Neural progenitor cell (in vitro differentiated cells): ENCODE measurements at regions not wholly inside any gene's neighbourhood (a gene's known extent, or its start where the extent isn't known, plus 50 kb on each side); places are given as distances from the start of the nearest gene placed in this dataset.
"Not testable (repeated sequence)": the region's sequence is repeated elsewhere in the genome, so short reads cannot be mapped to it uniquely, and the experiment has no call there.

ENCODE experiments used
- DNase-seq: peaks from one replicate; pipeline ENCODE4 v3.0.0-alpha.2; 2016; ENCODE audit warnings: low spot score
- H2AFZ ChIP-seq: fragments of 200-600 bp; sonication (generic); replicated peaks from 2 replicates; pipeline ENCODE4 v1.6.1; 2016; ENCODE audit warnings: antibody characterized with exemption
- H3F3A ChIP-seq: fragments of 200-600 bp; sonication (generic); 2 replicates; pipeline ENCODE4 v1.6.1; 2016; ENCODE audit warnings: antibody characterized with exemption, low read depth
- H3K27ac ChIP-seq: fragments of 200-600 bp; sonication (generic); 2 replicates; pipeline ENCODE4 v1.5.1; 2016; ENCODE audit warnings: mild to moderate bottlenecking
- H3K27me3 ChIP-seq: fragments of 200-600 bp; sonication (generic); 2 replicates; pipeline ENCODE4 v1.6.1; 2016; ENCODE audit warnings: mild to moderate bottlenecking, moderate library complexity
- H3K36me3 ChIP-seq: fragments of 200-600 bp; sonication (generic); 2 replicates; pipeline ENCODE4 v1.5.1; 2016
- H3K4me1 ChIP-seq: fragments of 200-600 bp; sonication (generic); 2 replicates; pipeline ENCODE4 v1.6.1; 2016; ENCODE audit warnings: mixed run types
- H3K4me2 ChIP-seq: fragments of 200-600 bp; sonication (generic); 2 replicates; pipeline ENCODE4 v1.6.1; 2016
- H3K4me3 ChIP-seq: fragments of 200-600 bp; sonication (generic); 2 replicates; pipeline ENCODE4 v1.5.1; 2016
- H3K79me2 ChIP-seq: fragments of 200-600 bp; sonication (generic); 2 replicates; pipeline ENCODE4 v1.6.1; 2016; ENCODE audit warnings: low read depth
- H3K9ac ChIP-seq: fragments of 200-600 bp; sonication (generic); 2 replicates; pipeline ENCODE4 v1.6.1; 2016
- H3K9me3 ChIP-seq: fragments of 200-600 bp; sonication (generic); 2 replicates; pipeline ENCODE4 v1.5.1; 2016; ENCODE audit warnings: low read depth
- H4K20me1 ChIP-seq: fragments of 200-600 bp; sonication (generic); 2 replicates; pipeline ENCODE4 v1.6.1; 2016; ENCODE audit warnings: low read depth
- H3K27ac Mint-ChIP-seq: 3 replicates; pipeline ENCODE4 v1.8.0; 2021; ENCODE audit warnings: mixed read lengths
- H3K27me3 Mint-ChIP-seq: 2 replicates; pipeline ENCODE4 v1.8.0; 2022; ENCODE audit warnings: low read depth, mild to moderate bottlenecking, inconsistent platforms, moderate library complexity, mixed read lengths; ENCODE audit not compliant: insufficient read depth
- H3K36me3 Mint-ChIP-seq: 3 replicates; pipeline ENCODE4 v1.8.0; 2021; ENCODE audit warnings: mixed read lengths
- H3K4me1 Mint-ChIP-seq: 3 replicates; pipeline ENCODE4 v1.8.0; 2021; ENCODE audit warnings: mixed read lengths
- H3K4me3 Mint-ChIP-seq: 3 replicates; pipeline ENCODE4 v1.8.0; 2021; ENCODE audit warnings: mild to moderate bottlenecking, moderate library complexity, mixed read lengths
- H3K9me3 Mint-ChIP-seq: 3 replicates; pipeline ENCODE4 v1.8.0; 2020; ENCODE audit warnings: mixed read lengths
- EZH2 ChIP-seq: fragments of 200-600 bp; sonication (generic); IDR thresholded peaks from 2 replicates; pipeline ENCODE4 v1.6.1; 2017; ENCODE audit warnings: antibody characterized with exemption, mild to moderate bottlenecking, moderate library complexity
- EZH2phosphoT487 ChIP-seq: fragments of 200-600 bp; sonication (generic); IDR thresholded peaks from 2 replicates; pipeline ENCODE4 v1.6.1; 2017; ENCODE audit warnings: antibody characterized with exemption
- TF ChIP-seq, protein P1 (sequence below): fragments of 200-600 bp; sonication (generic); IDR thresholded peaks from 2 replicates; pipeline ENCODE4 v1.5.1; 2017; ENCODE audit warnings: antibody characterized with exemption, mild to moderate bottlenecking

DNA sequence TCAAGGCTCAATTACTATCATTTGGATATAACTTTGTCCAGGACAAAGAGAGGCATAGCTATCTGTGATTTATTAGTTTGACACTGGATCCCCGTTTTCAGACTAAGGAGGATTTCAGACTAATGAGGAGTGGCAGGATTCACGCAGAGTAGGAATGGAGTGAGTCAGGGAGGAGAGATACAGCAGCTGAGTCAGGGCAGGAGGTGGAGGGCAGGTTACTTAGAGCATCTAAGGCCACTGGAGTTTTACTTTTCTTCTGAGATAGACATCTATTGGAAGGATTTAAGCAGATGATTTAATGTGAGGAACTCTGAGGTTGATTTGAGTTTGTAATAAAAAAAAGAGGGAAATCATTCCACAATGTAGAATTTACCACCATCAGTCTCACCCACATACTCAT lies 110.6 kb downstream of the RPIA start:
- not testable (repeated sequence) for H3K79me2 ChIP-seq, H3K36me3 Mint-ChIP-seq, H2AFZ ChIP-seq, H3K36me3 ChIP-seq, H3K4me1 Mint-ChIP-seq, H3K27me3 ChIP-seq, H3K27ac Mint-ChIP-seq, H3K9me3 Mint-ChIP-seq, H3K27ac ChIP-seq, H3K4me3 ChIP-seq, H3K27me3 Mint-ChIP-seq, H3K4me2 ChIP-seq, H3K9me3 ChIP-seq, H3F3A ChIP-seq, H3K9ac ChIP-seq, H3K4me1 ChIP-seq, H3K4me3 Mint-ChIP-seq, H4K20me1 ChIP-seq, DNase-seq

DNA sequence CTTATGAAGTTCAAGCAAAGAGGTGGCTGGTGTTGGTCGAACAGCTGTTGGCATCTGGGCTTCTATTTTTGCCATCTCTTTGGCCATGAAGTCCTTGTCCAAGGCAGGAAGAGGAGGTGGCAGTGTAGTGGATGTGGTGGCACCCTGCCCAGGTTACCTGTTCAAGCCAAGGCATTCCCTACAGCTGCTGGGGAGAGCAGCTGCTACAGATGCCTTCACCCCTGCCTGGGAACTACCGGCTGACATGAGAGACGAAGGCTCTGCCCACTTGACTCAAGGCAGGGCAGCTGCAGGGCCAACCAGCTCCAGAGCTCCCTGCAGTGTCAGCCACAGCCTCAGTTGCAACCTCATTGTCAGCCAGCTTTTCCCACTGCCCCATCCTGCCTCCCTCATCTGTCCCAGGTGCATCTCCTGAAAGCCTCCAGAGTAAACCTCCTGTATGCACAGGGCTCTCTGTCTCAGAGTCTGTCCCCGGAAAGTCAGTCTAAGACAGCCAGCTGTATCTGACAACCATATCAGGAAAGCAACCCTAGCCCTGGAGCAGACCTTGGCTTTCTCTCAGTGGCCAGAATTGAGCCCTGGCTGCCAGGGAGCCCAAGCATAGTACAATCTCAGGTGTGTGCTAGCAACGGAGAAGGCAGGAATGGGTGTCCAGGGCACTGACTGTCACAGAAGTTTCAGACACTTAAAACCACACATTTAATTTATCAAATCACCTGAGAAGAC lies 115.9 kb downstream of the RPIA start:
- H3K4me1 Mint-ChIP-seq: peaks cover 4% of the 10 kb centered on the region
- Histone ChIP-seq H3K4me1 (no peaks in the 10 kb centered on the region), H2AFZ (no peak overlapping the region), H3K4me2 (no peak overlapping the region), H3K4me3 (no peak overlapping the region), H3K9ac (no peak overlapping the region), H3K9me3 (peaks cover 6% of the 10 kb centered on the region), H3K79me2 (no peaks in the 10 kb centered on the region), H3F3A (no peaks in the 10 kb centered on the region), H4K20me1 (no peaks in the 10 kb centered on the region), H3K27ac (no peak overlapping the region), H3K27me3 (no peaks in the 10 kb centered on the region), H3K36me3 (no peaks in the 10 kb centered on the region)
- no peak overlapping the region for H3K4me3 Mint-ChIP-seq
- no peak for DNase-seq
- peaks cover 2% of the 10 kb centered on the region for H3K27me3 Mint-ChIP-seq
- TF ChIP-seq EZH2 (no peak), EZH2phosphoT487 (no peak)
- TF ChIP-seq, protein P1, sequence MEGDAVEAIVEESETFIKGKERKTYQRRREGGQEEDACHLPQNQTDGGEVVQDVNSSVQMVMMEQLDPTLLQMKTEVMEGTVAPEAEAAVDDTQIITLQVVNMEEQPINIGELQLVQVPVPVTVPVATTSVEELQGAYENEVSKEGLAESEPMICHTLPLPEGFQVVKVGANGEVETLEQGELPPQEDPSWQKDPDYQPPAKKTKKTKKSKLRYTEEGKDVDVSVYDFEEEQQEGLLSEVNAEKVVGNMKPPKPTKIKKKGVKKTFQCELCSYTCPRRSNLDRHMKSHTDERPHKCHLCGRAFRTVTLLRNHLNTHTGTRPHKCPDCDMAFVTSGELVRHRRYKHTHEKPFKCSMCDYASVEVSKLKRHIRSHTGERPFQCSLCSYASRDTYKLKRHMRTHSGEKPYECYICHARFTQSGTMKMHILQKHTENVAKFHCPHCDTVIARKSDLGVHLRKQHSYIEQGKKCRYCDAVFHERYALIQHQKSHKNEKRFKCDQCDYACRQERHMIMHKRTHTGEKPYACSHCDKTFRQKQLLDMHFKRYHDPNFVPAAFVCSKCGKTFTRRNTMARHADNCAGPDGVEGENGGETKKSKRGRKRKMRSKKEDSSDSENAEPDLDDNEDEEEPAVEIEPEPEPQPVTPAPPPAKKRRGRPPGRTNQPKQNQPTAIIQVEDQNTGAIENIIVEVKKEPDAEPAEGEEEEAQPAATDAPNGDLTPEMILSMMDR: no peak
- peaks cover 6% of the 10 kb centered on the region for H3K9me3 Mint-ChIP-seq
- no peaks in the 10 kb centered on the region for H3K36me3 Mint-ChIP-seq
- H3K27ac Mint-ChIP-seq: no peak overlapping the region

DNA sequence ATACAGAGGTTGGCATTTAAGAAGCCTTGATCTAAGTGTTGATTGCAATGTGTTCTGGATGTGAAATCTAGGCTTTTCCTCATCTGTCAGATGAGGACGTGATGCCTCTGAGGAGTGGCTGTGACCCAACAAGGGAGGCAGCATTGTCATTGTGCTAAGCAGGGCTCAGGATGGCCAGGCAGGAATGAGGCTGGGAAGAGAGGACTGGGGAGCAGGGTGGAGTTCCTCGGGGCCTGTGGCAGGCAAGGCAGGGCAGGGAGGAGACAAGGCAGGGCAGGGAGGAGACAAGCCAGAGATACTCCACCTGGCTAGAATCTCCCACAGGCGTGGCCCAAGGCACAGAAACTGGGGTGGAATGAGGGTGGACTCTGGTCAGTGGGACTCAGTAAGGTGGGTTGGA lies 116.6 kb downstream of the RPIA start:
- peaks cover 2% of the 10 kb centered on the region for H3K27me3 Mint-ChIP-seq
- no peaks in the 10 kb centered on the region for H3K27me3 ChIP-seq
- H3K4me1 Mint-ChIP-seq: peaks cover 4% of the 10 kb centered on the region
- no peak for TF ChIP-seq EZH2phosphoT487
- TF ChIP-seq, protein P1: no peak
- TF ChIP-seq EZH2: no peak
- no peak overlapping the region for H3K4me2 ChIP-seq
- H3K4me3 ChIP-seq: no peak overlapping the region
- H3K4me1 ChIP-seq: no peaks in the 10 kb centered on the region
- no peak overlapping the region for H3K27ac ChIP-seq
- H3K27ac Mint-ChIP-seq: no peak overlapping the region
- H3F3A ChIP-seq: no peaks in the 10 kb centered on the region
- peaks cover 9% of the 10 kb centered on the region for H3K9me3 Mint-ChIP-seq
- H3K36me3 Mint-ChIP-seq: no peaks in the 10 kb centered on the region
- no peak for DNase-seq
- H3K36me3 ChIP-seq: no peaks in the 10 kb centered on the region
- no peaks in the 10 kb centered on the region for H3K79me2 ChIP-seq
- H3K9ac ChIP-seq: no peak overlapping the region
- no peak overlapping the region for H3K4me3 Mint-ChIP-seq
- H3K9me3 ChIP-seq: peaks cover 3% of the 10 kb centered on the region
- no peak overlapping the region for H2AFZ ChIP-seq
- no peaks in the 10 kb centered on the region for H4K20me1 ChIP-seq

DNA sequence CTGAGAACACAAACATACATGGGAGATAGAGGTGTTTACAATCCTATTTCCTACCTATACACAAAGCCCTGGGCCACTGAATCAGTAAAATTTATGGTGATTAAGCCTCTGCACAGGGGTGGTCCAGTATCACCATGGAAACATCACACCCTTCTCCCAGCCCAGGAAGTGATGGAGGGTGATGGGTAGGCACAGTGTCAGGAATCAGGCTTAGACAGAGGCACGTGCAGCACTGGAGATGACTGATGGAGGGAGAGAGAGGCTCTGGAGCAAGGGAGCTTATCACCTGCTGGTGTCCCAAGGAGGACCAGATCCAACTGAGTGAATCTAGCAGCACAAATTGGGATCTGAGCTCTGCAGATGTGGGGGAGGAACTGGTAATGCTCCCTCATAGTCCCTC lies 117.2 kb downstream of the RPIA start:
- Histone ChIP-seq H3K4me3 (no peak overlapping the region), H3K36me3 (no peaks in the 10 kb centered on the region), H3K9me3 (no peaks in the 10 kb centered on the region), H3K79me2 (no peaks in the 10 kb centered on the region), H3K4me2 (no peak overlapping the region), H3K9ac (no peak overlapping the region), H3K27me3 (no peaks in the 10 kb centered on the region), H3K4me1 (no peaks in the 10 kb centered on the region), H4K20me1 (no peaks in the 10 kb centered on the region), H2AFZ (no peak overlapping the region), H3F3A (no peaks in the 10 kb centered on the region), H3K27ac (no peak overlapping the region)
- DNase-seq: no peak
- Mint-ChIP-seq H3K36me3 (no peaks in the 10 kb centered on the region), H3K27ac (no peak overlapping the region), H3K9me3 (peaks cover 11% of the 10 kb centered on the region), H3K4me3 (no peak overlapping the region), H3K4me1 (peaks cover 4% of the 10 kb centered on the region), H3K27me3 (peaks cover 2% of the 10 kb centered on the region)
- TF ChIP-seq, protein P1: no peak
- TF ChIP-seq EZH2phosphoT487 (no peak), EZH2 (no peak)
